RWPE2 (cell line): ENCODE measurements at regions not wholly inside any gene's neighbourhood (a gene's known extent, or its start where the extent isn't known, plus 50 kb on each side); places are given as distances from the start of the nearest gene placed in this dataset.

Experiments
- ATAC-seq: fragments of 200-7000 bp; cut with Tn5 transposase; 3 replicates; pipeline ENCODE4 v1.9.1; 2021; ENCODE audit warnings: low read depth
- DNase-seq: peaks from one replicate; pipeline ENCODE4 v3.0.0-alpha.2; 2020; ENCODE audit warnings: low spot score
- H3K27ac ChIP-seq: fragments of 450-650 bp; 2 replicates; pipeline ENCODE4 v1.5.1; 2017; ENCODE audit warnings: mild to moderate bottlenecking; ENCODE audit not compliant: poor library complexity, severe bottlenecking
- H3K27me3 ChIP-seq: fragments of 250-450 bp; sonication (Bioruptor Pico); 2 replicates; pipeline ENCODE4 v1.5.1; 2021; ENCODE audit warnings: mild to moderate bottlenecking, moderate library complexity; ENCODE audit not compliant: insufficient read depth, poor library complexity, severe bottlenecking
- H3K36me3 ChIP-seq: fragments of 250-450 bp; sonication (Bioruptor Pico); 2 replicates; pipeline ENCODE4 v1.5.1; 2020; ENCODE audit warnings: low read depth, mild to moderate bottlenecking, moderate library complexity
- H3K4me1 ChIP-seq: fragments of 250-450 bp; sonication (Bioruptor Pico); 2 replicates; pipeline ENCODE4 v1.5.1; 2021; ENCODE audit warnings: mild to moderate bottlenecking, moderate library complexity; ENCODE audit not compliant: insufficient read depth, poor library complexity, severe bottlenecking
- H3K4me3 ChIP-seq: fragments of 250-450 bp; sonication (Bioruptor Pico); 2 replicates; pipeline ENCODE4 v1.5.1; 2021; ENCODE audit warnings: mild to moderate bottlenecking, moderate library complexity; ENCODE audit not compliant: severe bottlenecking
- H3K9me3 ChIP-seq: fragments of 250-450 bp; sonication (Bioruptor Pico); 2 replicates; pipeline ENCODE4 v1.5.1; 2021; ENCODE audit warnings: mild to moderate bottlenecking, moderate library complexity; ENCODE audit not compliant: severe bottlenecking
- CTCF ChIP-seq: fragments of 450-650 bp; IDR thresholded peaks from one replicate; pipeline ENCODE4 v1.5.1; 2017; ENCODE audit warnings: mild to moderate bottlenecking, moderate library complexity; ENCODE audit not compliant: poor library complexity, severe bottlenecking

- no peaks in the 10 kb centered on the region for H3K27me3 ChIP-seq
- H3K4me1 ChIP-seq = no peaks in the 10 kb centered on the region
- H3K9me3 ChIP-seq = no peaks in the 10 kb centered on the region
- no peaks in the 10 kb centered on the region for H3K36me3 ChIP-seq
- ATAC-seq = no peak
- no peak for DNase-seq
- no peak overlapping the region for H3K27ac ChIP-seq
- no peak for TF ChIP-seq CTCF
- H3K4me3 ChIP-seq = no peak overlapping the region
These were observed 110.9 kb upstream of the PWP1 start for GRCh38 chr12:107574691-107575090.

GRCh38 chr12:107580750-107581618 lies 104.6 kb upstream of the PWP1 start:
- ATAC-seq (no peak), DNase-seq (no peak)
- Histone ChIP-seq H3K4me1 (no peaks in the 10 kb centered on the region), H3K36me3 (no peaks in the 10 kb centered on the region), H3K27ac (no peak overlapping the region), H3K27me3 (no peaks in the 10 kb centered on the region), H3K9me3 (no peaks in the 10 kb centered on the region), H3K4me3 (no peak overlapping the region)
- no peak for TF ChIP-seq CTCF

- Histone ChIP-seq H3K36me3 (no peaks in the 10 kb centered on the region), H3K4me3 (no peak overlapping the region), H3K27me3 (no peaks in the 10 kb centered on the region), H3K27ac (no peak overlapping the region), H3K4me1 (no peaks in the 10 kb centered on the region), H3K9me3 (no peaks in the 10 kb centered on the region)
- TF ChIP-seq CTCF = no peak
- ATAC-seq (no peak), DNase-seq (no peak)
These were observed 104.0 kb upstream of the PWP1 start for GRCh38 chr12:107581619-107582015.

- Histone ChIP-seq H3K36me3 (no peaks in the 10 kb centered on the region), H3K9me3 (no peaks in the 10 kb centered on the region), H3K4me3 (no peak overlapping the region), H3K27ac (no peak overlapping the region), H3K27me3 (no peaks in the 10 kb centered on the region), H3K4me1 (no peaks in the 10 kb centered on the region)
- no peak for DNase-seq
- ATAC-seq = no peak
- TF ChIP-seq CTCF = no peak
These were observed 102.0 kb upstream of the PWP1 start for GRCh38 chr12:107583551-107583950.

GRCh38 chr12:107584563-107584962 lies 101.0 kb upstream of the PWP1 start:
- Histone ChIP-seq H3K4me1 (no peaks in the 10 kb centered on the region), H3K9me3 (no peaks in the 10 kb centered on the region), H3K36me3 (no peaks in the 10 kb centered on the region), H3K27ac (no peak overlapping the region), H3K4me3 (no peak overlapping the region), H3K27me3 (no peaks in the 10 kb centered on the region)
- TF ChIP-seq CTCF = no peak
- ATAC-seq (no peak), DNase-seq (no peak)
